GM12872 (cell line): ENCODE measurements at regions not wholly inside any gene's neighbourhood (a gene's known extent, or its start where the extent isn't known, plus 50 kb on each side); places are given as distances from the start of the nearest gene placed in this dataset.

Experiments used
- CTCF ChIP-seq: IDR thresholded peaks from 3 replicates; pipeline ENCODE4 v1.5.1; 2011; ENCODE audit warnings: low read depth, mild to moderate bottlenecking, low read length, moderate library complexity; ENCODE audit not compliant: insufficient read depth

GRCh38 chr15:39226169-39226937 is 354.5 kb upstream of the THBS1 start:
- no peak for TF ChIP-seq CTCF

GRCh38 chr15:39227001-39227400 is 353.9 kb upstream of the THBS1 start:
- TF ChIP-seq CTCF = no peak

GRCh38 chr15:39228889-39229288 is 352.0 kb upstream of the THBS1 start:
- no peak for TF ChIP-seq CTCF

GRCh38 chr15:39230205-39230907 is 350.5 kb upstream of the THBS1 start:
- no peak for TF ChIP-seq CTCF

GRCh38 chr15:39230908-39231285 is 350.0 kb upstream of the THBS1 start:
- TF ChIP-seq CTCF = no peak

GRCh38 chr15:39232512-39232911 is 348.4 kb upstream of the THBS1 start:
- no peak for TF ChIP-seq CTCF

- no peak for TF ChIP-seq CTCF
These were observed 345.6 kb upstream of the THBS1 start for GRCh38 chr15:39235084-39235795.
